BE2C (cell line): ENCODE measurements at regions not wholly inside any gene's neighbourhood (a gene's known extent, or its start where the extent isn't known, plus 50 kb on each side); places are given as distances from the start of the nearest gene placed in this dataset.

Source experiments
- DNase-seq: peaks from one replicate; pipeline ENCODE4 v3.0.0-alpha.2; 2020
- H3K27me3 ChIP-seq: fragments of 250-450 bp; sonication (Bioruptor Pico); 2 replicates; pipeline ENCODE4 v1.5.1; 2020; ENCODE audit warnings: mild to moderate bottlenecking
- H3K36me3 ChIP-seq: fragments of 250-450 bp; sonication (Bioruptor Pico); 2 replicates; pipeline ENCODE4 v1.5.1; 2020; ENCODE audit warnings: mild to moderate bottlenecking
- H3K4me1 ChIP-seq: fragments of 250-450 bp; sonication (Bioruptor Pico); 2 replicates; pipeline ENCODE4 v1.5.1; 2020
- H3K4me3 ChIP-seq: 2 replicates; pipeline ENCODE4 v1.5.1; 2011; ENCODE audit warnings: low read depth, low read length
- H3K9me3 ChIP-seq: fragments of 250-450 bp; sonication (Bioruptor Pico); 2 replicates; pipeline ENCODE4 v1.5.1; 2020
- CTCF ChIP-seq: IDR thresholded peaks from 2 replicates; pipeline ENCODE4 v1.5.1; 2012; ENCODE audit warnings: mild to moderate bottlenecking, low read depth, low read length

DNA sequence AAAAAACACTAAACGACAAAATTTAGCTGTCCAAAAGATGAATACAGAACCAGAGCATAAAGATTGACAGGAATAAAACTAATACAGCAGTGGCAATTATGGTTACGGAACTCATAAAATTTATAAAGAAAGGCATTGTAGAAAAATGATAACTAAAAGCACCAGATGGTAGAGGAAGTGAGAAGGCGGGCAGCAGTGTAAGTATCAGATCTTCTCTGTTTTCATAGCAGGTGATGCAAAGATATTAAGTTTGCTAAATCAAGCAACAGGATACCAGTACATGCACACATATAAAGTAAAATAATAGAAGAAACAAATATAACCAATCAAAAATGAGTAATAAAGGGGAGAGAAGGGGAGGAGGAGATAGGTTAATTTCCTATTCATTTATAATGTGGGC is 103.9 kb upstream of the MEX3C start:
- TF ChIP-seq CTCF, result no peak
- Histone ChIP-seq H3K4me1 (no peaks in the 10 kb centered on the region), H3K9me3 (no peaks in the 10 kb centered on the region), H3K27me3 (no peaks in the 10 kb centered on the region), H3K4me3 (no peak overlapping the region), H3K36me3 (no peaks in the 10 kb centered on the region)
- DNase-seq, result no peak

DNA sequence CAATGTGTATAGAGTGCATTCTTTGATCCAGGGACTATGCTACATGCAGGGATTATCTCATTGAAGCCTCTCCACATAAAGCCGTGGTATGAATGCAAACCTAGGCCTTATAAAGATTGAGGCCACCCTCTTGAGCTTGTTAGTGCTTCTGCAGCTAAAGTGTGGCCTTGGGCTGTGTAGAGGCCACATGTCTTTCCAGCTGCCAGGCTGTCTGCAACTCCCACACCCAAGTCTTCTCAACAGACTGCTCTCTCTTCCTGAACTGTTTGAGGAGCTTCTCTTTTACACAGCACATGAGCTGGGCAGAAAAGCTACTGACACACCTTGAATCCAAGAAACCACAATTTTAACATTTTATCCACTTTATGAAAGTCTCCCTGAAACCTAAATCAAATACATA is 119.2 kb upstream of the MEX3C start:
- H3K27me3 ChIP-seq, result no peaks in the 10 kb centered on the region
- no peak for TF ChIP-seq CTCF

DNA sequence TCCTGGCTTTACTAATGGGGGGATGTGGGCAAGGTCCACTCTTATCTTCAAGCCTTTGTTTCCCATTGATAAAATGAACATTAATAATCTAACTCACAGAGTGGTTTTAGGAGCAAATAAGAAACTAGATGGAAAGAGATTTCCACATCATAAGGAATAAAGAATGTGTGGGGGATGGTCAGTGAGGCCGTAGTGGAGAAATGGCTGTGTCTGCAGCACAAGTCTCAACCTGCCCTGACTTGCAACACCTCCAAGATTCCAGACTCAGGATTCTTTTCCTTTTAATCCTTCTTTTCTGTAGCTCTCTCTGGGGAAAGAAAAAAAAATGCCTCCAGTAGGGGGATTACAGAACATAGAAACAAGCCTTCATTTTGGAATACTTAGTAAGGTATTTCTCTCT is 124.2 kb upstream of the MEX3C start:
- DNase-seq, result no peak
- H3K9me3 ChIP-seq, result no peaks in the 10 kb centered on the region
- H3K27me3 ChIP-seq, result no peaks in the 10 kb centered on the region
- TF ChIP-seq CTCF, result no peak
- no peak overlapping the region for H3K4me3 ChIP-seq
- H3K4me1 ChIP-seq, result no peaks in the 10 kb centered on the region
- no peaks in the 10 kb centered on the region for H3K36me3 ChIP-seq

More for the DNA sequence above, 119.2 kb upstream of the MEX3C start:
- Histone ChIP-seq H3K36me3 (no peaks in the 10 kb centered on the region), H3K4me3 (no peak overlapping the region), H3K4me1 (no peaks in the 10 kb centered on the region), H3K9me3 (no peaks in the 10 kb centered on the region)
- no peak for DNase-seq

- Histone ChIP-seq H3K27me3 (no peaks in the 10 kb centered on the region), H3K36me3 (no peaks in the 10 kb centered on the region), H3K4me1 (no peaks in the 10 kb centered on the region), H3K4me3 (no peak overlapping the region), H3K9me3 (no peaks in the 10 kb centered on the region)
- no peak for TF ChIP-seq CTCF
- DNase-seq, result no peak
Measured at GRCh38 chr18:51323961-51324360, 126.5 kb upstream of the MEX3C start.

GRCh38 chr18:51330148-51330547 is 132.7 kb upstream of the MEX3C start:
- H3K4me3 ChIP-seq, result no peak overlapping the region
- no peak for DNase-seq
- no peaks in the 10 kb centered on the region for H3K27me3 ChIP-seq
- no peaks in the 10 kb centered on the region for H3K36me3 ChIP-seq
- no peaks in the 10 kb centered on the region for H3K4me1 ChIP-seq
- TF ChIP-seq CTCF, result no peak
- no peaks in the 10 kb centered on the region for H3K9me3 ChIP-seq

GRCh38 chr18:51330739-51331138 is 133.3 kb upstream of the MEX3C start:
- TF ChIP-seq CTCF, result no peak
- no peaks in the 10 kb centered on the region for H3K9me3 ChIP-seq
- H3K4me3 ChIP-seq, result no peak overlapping the region
- no peaks in the 10 kb centered on the region for H3K4me1 ChIP-seq
- no peaks in the 10 kb centered on the region for H3K36me3 ChIP-seq
- no peak for DNase-seq
- H3K27me3 ChIP-seq, result no peaks in the 10 kb centered on the region
